A172 (cell line): ENCODE measurements at regions not wholly inside any gene's neighbourhood (a gene's known extent, or its start where the extent isn't known, plus 50 kb on each side); places are given as distances from the start of the nearest gene placed in this dataset.

Experiments used
- DNase-seq: peaks from one replicate; pipeline ENCODE4 v3.0.0-alpha.2; 2015; ENCODE audit warnings: low spot score

DNA sequence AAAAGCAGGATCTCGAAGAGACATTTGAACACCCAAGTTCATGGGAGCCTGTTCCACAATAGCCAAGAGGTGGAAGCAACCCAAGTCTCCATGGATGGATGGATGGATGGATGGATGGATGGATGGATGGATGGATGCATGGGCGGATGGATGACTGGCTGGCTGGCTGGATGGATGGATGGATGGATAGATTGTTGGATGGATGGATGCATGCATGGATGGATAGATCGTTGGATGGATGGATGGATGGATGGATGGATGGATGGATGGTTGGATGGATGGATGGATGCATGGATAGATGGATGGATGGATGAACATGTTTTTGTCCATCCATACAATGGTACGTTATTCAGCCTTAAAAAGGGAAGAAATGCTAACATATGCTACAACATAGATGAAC, 603.4 kb downstream of the BRD1 start:
- no peak for DNase-seq

DNA sequence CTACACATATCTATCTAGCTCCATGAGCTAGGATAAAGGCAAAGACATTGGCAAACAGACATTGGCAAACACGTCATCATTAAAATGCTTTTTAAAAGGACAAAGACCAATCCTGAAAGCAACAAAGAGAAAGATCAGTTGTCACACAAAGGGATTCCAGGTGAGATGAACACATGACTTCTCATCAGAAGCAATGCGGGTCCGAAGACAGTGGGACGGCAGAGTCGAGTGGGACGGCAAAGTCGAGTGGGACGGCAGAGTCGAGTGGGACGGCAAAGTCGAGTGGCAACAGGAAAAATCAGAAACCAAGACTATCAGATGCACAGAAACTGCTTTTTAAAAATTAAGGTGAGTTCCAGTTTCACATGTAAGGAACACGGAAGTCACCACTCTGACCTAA, 609.5 kb downstream of the BRD1 start:
- DNase-seq, result no peak

- DNase-seq, result no peak
Observed at GRCh38 chr22:49216579-49216978, 611.1 kb downstream of the BRD1 start.

DNA sequence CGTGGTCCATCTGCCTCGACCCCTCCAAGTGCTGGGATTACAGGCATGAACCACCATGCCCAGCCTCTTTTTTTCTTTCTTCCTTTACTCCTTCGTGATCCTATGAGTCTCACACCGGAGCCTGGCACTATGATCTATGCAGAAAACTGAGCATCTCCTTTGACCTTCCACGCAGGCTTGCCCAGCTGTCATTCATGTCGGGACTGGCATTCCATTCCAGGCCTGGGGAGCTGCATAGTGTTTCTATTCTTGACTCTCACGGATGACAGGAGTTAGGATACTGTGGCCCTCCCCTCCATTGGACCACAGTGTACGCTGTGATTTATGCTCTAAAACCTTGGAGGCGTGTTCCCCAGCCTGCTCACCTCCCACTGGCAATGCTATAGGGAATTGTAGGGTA, 611.8 kb downstream of the BRD1 start:
- no peak for DNase-seq

DNA sequence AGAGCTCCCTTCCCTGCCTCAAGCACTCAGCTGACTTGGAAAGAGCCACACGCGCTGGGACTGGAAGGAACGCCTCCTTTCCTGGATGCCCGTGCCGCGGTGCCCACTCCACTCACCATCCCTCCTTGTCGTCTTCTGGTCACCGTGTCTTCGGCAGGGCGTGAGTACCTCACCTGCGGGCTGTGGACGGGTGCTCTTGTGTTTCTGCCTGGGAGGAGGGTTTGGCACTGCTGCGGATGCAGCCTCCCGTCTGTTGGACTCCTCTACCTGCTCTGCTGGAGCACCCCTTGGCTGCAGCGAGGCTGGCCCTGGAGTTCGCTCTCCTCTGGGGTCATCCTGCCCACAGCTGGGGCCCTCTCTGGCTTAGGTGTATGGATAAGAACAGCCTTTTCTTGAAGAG, 612.7 kb downstream of the BRD1 start:
- DNase-seq, result no peak

GRCh38 chr22:49213731-49214352, 613.8 kb downstream of the BRD1 start:
- DNase-seq, result no peak

DNA sequence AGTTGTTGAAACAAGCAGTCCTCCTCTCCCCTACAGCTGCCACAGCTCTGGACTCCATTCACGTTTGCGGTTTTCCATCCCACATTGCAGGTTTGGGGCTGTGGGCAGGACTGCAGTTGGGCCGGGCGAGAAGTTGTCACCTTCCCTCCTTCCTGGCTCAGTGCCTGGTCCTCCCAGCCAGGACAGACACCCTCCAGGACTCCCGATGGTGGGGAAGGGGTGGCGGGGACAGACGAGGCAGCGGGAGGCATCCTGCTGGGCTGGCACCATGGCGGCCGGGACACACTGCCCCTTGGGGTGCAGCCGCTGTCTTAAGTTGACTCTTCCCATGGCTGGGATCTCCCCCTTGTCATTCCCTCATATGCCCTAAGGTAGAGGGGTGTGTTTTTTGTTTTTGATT, 615.2 kb downstream of the BRD1 start:
- no peak for DNase-seq

DNA sequence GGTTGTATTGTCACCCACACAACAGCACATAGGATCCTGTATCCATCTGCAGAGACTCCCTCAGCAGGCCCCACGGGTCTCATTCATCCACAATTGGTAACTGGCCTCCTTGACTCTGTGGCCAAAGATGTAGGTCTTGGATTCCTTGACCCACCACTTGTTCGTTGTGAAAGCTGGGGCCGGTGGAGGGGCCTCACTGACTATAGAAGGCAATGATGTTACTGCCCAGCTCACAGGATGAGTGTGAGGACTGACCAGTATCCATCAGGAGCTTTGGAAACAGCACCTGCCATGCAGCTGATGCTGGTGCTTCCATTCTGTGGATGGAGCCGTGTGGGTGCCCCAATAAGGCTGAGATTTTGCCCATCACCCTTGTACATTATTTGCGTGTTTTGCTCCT, 615.7 kb downstream of the BRD1 start:
- no peak for DNase-seq

GRCh38 chr22:49211176-49211575, 616.5 kb downstream of the BRD1 start:
- DNase-seq, result no peak

DNA sequence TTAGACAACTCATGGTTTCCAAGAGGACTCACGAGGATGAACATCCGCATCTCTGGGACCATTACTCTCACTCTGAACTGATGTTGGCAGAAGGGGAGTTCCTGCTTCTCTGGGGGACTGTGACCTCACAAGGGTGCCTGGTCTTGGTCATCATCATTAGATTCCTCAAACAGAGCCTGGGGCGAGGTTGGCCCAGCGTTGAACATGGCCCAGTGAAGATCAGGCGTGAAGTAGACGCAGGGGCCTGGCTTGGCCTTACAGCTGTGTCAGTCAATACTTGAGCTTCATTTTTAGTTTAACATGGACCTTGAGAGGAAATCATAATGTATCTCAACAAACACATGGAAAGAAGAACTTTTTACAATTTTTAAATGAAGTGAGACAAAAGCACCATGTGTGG, 617.1 kb downstream of the BRD1 start:
- DNase-seq, result no peak

- DNase-seq, result no peak
Observed at GRCh38 chr22:49209452-49210195, 618.0 kb downstream of the BRD1 start.

DNA sequence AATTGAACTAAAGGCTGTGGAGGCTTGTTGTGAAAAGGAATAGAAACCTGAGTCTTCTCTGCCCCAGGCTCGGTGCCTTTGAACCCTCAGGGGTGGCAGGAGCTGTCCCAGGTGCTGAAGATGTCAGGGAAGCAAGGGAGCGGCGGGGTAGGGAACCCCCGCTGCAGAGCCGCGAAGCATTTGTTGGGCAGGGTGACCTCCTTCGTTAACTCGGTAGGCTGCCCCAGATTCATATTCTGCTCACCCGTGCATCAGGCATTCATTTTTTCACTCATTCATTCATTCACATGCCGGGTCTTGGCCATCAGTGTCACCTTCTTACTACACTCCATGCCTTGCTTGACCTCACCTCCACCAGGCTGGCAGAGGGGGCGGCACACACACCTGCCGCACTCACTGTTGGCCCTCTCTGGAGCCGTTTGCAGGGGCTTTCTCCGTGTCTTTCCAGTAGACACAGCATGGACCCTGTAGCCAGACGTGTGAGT, 618.9 kb downstream of the BRD1 start:
- no peak for DNase-seq

DNA sequence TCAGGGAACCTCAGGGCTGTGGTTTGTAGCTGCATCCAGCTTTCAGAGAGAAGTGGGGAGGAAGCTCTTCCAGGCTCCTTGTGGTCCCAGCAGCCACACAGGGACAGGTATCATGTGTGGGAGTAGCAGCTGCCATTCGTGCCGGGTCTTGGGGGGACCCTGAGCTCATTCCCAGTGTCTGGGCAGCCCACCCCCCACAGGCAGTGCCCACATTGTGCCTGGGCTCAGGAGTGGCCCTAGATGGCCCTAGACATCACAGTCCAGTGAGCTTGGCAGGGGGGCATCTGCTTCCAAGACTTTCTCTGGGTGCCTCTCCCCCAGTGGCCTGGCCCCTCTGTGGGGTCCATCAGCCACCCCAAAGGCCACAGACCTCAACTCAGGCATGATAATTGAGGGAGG, 619.7 kb downstream of the BRD1 start:
- DNase-seq, result no peak

DNA sequence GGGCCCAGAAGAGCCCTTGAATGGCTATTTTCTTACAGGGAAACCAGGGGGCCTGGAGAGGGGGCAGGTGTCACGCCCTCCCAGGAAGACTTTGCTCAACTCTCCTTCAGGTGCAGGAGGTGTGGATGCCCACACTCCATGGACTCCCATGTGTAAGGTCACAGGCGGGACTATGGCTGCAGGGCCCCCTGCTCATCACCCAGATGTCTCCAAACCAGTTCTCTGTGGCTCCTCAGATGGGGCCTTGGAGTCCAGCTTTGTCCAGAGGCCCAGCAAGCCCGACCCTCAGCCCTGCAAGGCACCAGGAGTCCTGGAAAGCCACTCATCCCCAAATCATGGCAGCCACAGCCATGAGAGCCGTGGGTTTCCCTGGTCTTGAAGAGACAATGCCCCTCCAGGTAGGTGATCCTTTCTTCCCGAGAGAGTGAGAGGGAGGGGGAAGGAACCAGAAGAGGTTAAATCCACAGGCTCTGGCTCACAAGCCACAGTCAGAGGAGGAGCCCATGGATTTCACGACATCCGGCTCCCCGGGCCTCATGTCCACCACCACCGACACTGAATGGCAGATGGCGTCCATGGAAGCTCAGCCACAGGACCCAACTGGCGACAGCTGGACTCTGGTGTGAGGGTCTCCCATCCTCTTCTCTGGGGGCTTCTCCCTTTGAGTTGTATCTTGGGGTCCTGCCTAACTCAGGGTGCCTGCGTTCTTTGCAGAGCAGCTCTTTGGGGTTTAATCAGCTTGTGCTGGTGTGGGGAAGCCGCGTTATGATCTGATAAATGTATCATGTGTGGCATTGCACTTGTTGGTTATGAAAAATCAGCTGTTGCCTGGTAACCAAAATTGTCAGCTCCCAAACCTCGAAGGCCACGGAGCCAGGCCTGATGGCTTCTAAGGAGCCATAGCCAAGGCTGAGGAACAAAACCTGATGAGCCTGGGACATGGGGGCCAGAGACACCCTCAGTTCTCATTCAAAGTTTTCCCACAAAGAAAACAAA, 620.4 kb downstream of the BRD1 start:
- DNase-seq, result no peak

GRCh38 chr22:49206281-49206680, 621.4 kb downstream of the BRD1 start:
- no peak for DNase-seq

GRCh38 chr22:49205483-49205800, 622.2 kb downstream of the BRD1 start:
- no peak for DNase-seq

DNA sequence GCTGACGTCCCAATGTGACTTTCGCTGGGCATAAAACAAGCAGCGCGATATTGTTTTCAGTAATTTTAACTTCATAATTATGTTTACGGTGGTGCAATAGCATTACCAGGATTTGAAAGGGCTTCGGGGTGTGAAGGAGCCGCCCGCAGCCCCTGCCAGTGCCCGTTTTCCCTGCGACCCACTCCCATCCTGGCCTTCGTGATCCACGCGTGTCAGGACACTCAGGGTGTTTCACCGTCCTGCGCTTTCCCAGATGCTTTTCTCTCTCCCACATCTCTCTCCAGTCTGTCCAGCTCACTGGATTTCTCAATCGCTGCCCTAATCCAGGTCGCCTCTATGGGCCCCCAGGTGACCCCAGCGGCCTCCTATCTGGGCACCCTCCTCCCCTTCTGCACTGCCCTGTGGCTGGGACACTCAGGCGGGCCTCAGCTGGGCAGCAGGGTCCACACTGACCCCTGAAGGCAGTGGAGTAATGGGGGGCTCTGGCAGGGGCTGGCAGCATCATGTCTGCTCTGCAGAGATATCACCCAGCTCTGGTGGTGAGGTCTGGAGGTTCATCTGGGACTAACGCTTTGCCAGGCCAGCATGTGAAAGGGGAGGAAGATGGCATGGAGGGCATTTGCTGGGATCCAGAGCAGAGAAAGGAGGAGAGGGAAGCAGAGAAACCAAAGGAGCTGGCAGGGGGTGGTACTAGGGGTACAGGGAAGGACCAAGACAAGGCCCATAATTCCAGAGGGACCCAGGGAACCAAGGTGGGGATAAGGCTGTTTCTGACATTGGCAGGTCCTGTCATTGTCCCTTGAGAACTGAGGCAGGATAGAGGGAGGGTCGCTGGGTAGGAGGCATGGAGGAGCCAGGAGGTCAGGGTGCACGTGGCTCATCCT, 622.8 kb downstream of the BRD1 start:
- DNase-seq, result no peak

GRCh38 chr22:49203859-49204598, 623.6 kb downstream of the BRD1 start:
- no peak for DNase-seq

DNA sequence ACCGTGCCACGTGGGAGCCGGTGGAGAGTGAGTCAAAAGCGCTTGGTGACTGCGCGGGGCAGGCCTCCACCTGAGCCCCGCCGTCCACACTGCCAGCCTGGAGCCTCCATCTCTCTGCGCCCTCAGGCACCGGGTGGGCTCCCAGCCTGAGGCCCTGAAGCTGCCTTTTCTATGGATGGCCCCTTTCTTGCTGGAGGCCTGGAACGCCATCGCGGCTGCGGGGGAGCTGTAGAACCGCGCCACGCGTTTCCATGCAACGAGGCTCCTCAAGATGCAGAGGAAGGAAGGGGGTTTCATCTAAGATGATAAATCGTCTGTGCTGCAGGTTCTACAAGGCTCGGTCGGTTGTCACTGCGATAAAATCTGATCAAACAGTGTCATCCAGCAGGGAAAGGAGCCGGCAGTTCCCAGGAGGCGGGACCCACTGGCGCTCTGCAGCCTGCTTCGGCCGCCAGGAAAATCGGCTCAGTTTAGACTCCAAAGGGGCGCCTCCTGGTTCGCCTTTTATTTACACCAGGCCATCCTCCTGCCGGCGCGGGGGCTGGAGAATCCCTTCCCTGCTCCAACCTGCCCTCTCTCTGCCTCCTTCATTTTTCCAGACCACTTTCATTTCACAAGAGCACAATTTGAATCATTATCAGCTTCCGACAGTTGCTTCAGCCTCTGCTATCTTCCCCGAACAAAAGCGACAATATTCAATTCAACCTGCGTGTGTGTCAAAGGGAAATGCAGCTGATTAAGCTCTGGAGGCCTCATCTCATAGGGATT, 624.4 kb downstream of the BRD1 start:
- no peak for DNase-seq

DNA sequence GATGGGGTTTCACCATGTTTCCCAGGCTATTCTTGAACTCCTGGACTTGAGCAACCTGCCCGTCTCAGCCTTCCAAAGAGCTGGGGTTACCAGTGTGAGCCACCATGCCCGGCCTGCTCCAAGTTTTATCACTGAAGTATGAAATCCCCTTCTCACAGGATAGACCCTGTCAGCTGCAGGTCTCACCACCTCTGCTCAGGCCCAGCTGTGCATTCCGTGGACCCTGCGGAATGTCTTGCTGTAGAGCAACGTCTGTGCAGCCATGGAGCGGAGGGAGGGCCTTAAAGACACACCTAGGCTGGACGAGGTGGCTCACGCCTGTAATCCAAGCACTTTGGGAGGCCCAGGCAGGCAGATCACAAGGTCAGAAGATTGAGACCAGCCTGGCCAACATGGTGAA, 625.4 kb downstream of the BRD1 start:
- no peak for DNase-seq
